Nephron progenitor cell (in vitro differentiated cells): ENCODE measurements at regions not wholly inside any gene's neighbourhood (a gene's known extent, or its start where the extent isn't known, plus 50 kb on each side); places are given as distances from the start of the nearest gene placed in this dataset.
A peak's percentile ranks its signal among the peaks of the same experiment; 100 is the strongest.

Source experiments
- DNase-seq: peaks from one replicate; pipeline ENCODE4 v3.0.0; 2021
- H3K27ac Mint-ChIP-seq: 2 replicates; pipeline ENCODE4 v1.8.0; 2021; ENCODE audit warnings: mild to moderate bottlenecking, moderate library complexity, mixed read lengths
- H3K27me3 Mint-ChIP-seq: 2 replicates; pipeline ENCODE4 v1.8.0; 2021; ENCODE audit warnings: mild to moderate bottlenecking, low read depth, mixed read lengths; ENCODE audit not compliant: poor library complexity
- H3K36me3 Mint-ChIP-seq: 2 replicates; pipeline ENCODE4 v1.8.0; 2021; ENCODE audit warnings: low read depth, mixed read lengths
- H3K4me1 Mint-ChIP-seq: 2 replicates; pipeline ENCODE4 v1.8.0; 2021; ENCODE audit warnings: mixed read lengths
- H3K4me3 Mint-ChIP-seq: 2 replicates; pipeline ENCODE4 v1.8.0; 2021; ENCODE audit warnings: mild to moderate bottlenecking, moderate library complexity, mixed read lengths
- H3K9me3 Mint-ChIP-seq: 2 replicates; pipeline ENCODE4 v1.8.0; 2021; ENCODE audit warnings: mild to moderate bottlenecking, moderate library complexity, mixed read lengths
- CTCF ChIP-seq: fragments of 200-600 bp; sonication (generic); IDR thresholded peaks from 2 replicates; pipeline ENCODE4 v1.5.0; 2021; ENCODE audit warnings: antibody characterized with exemption

- H3K36me3 Mint-ChIP-seq = no peaks in the 10 kb centered on the region
- H3K9me3 Mint-ChIP-seq = no peaks in the 10 kb centered on the region
- no peak overlapping the region for H3K4me3 Mint-ChIP-seq
- H3K27ac Mint-ChIP-seq = peak overlapping the region; percentile 4
- H3K4me1 Mint-ChIP-seq = peaks cover 64% of the 10 kb centered on the region
- H3K27me3 Mint-ChIP-seq = peaks cover 7% of the 10 kb centered on the region
- no peak for DNase-seq
- TF ChIP-seq CTCF = no peak
Observed at GRCh38 chr7:130887957-130888371, 154.0 kb upstream of the KLF14 start.

- no peaks in the 10 kb centered on the region for H3K36me3 Mint-ChIP-seq
- no peaks in the 10 kb centered on the region for H3K9me3 Mint-ChIP-seq
- no peak for TF ChIP-seq CTCF
- peaks cover 65% of the 10 kb centered on the region for H3K4me1 Mint-ChIP-seq
- DNase-seq = no peak
- peaks cover 6% of the 10 kb centered on the region for H3K27me3 Mint-ChIP-seq
- no peak overlapping the region for H3K27ac Mint-ChIP-seq
- no peak overlapping the region for H3K4me3 Mint-ChIP-seq
Observed at GRCh38 chr7:130888468-130888867, 154.5 kb upstream of the KLF14 start.

- Mint-ChIP-seq H3K9me3 (no peaks in the 10 kb centered on the region), H3K4me3 (no peak overlapping the region), H3K36me3 (no peaks in the 10 kb centered on the region), H3K4me1 (peaks cover 72% of the 10 kb centered on the region), H3K27me3 (peaks cover 3% of the 10 kb centered on the region), H3K27ac (peak overlapping the region; percentile 72)
- no peak for TF ChIP-seq CTCF
- no peak for DNase-seq
Observed at GRCh38 chr7:130890176-130891020, 156.4 kb upstream of the KLF14 start.

GRCh38 chr7:130891254-130892094 lies 157.5 kb upstream of the KLF14 start:
- Mint-ChIP-seq H3K27ac (peak overlapping the region; percentile 29), H3K4me1 (peaks cover 76% of the 10 kb centered on the region), H3K9me3 (no peaks in the 10 kb centered on the region), H3K36me3 (no peaks in the 10 kb centered on the region), H3K27me3 (peaks cover 3% of the 10 kb centered on the region), H3K4me3 (no peak overlapping the region)
- TF ChIP-seq CTCF = no peak
- DNase-seq = no peak

GRCh38 chr7:130893441-130893894 lies 159.5 kb upstream of the KLF14 start:
- Mint-ChIP-seq H3K27me3 (peaks cover 3% of the 10 kb centered on the region), H3K27ac (no peak overlapping the region), H3K4me3 (no peak overlapping the region), H3K9me3 (peaks cover 3% of the 10 kb centered on the region), H3K36me3 (no peaks in the 10 kb centered on the region), H3K4me1 (peaks cover 70% of the 10 kb centered on the region)
- no peak for TF ChIP-seq CTCF
- DNase-seq = no peak
